Activated CD4-positive, alpha-beta T cell treated with anti-CD3 and anti-CD28 coated beads, Interleukin-2, Interleukin-6, amounts not matched to agents 100 ng/mL and 50 ng/mL, durations not matched to agents 16 hours and 8 hours (primary cell): ENCODE measurements at regions not wholly inside any gene's neighbourhood (a gene's known extent, or its start where the extent isn't known, plus 50 kb on each side); places are given as distances from the start of the nearest gene placed in this dataset.
"Not testable (repeated sequence)": the region's sequence is repeated elsewhere in the genome, so short reads cannot be mapped to it uniquely, and the experiment has no call there.

Source experiments
- DNase-seq: peaks from one replicate; pipeline ENCODE4 v3.0.0-alpha.2; 2020

GRCh38 chr10:30696416-30697185 is 67.0 kb upstream of the LYZL2 start:
- DNase-seq: not testable (repeated sequence)

- DNase-seq: peak; percentile 86
Measured at GRCh38 chr10:30695481-30696236, 66.1 kb upstream of the LYZL2 start.

GRCh38 chr10:30694518-30695228 is 65.1 kb upstream of the LYZL2 start:
- DNase-seq: peak; percentile 68

GRCh38 chr10:30691639-30692015 is 62.1 kb upstream of the LYZL2 start:
- no peak for DNase-seq

- DNase-seq: not testable (repeated sequence)
Measured at GRCh38 chr10:30690948-30691638, 61.5 kb upstream of the LYZL2 start.

- DNase-seq: no peak
Measured at GRCh38 chr10:30688456-30688855, 58.9 kb upstream of the LYZL2 start.

- DNase-seq: peak; percentile 93
Measured at GRCh38 chr10:30687698-30688213, 58.2 kb upstream of the LYZL2 start.

GRCh38 chr10:30686708-30687107 is 57.2 kb upstream of the LYZL2 start:
- DNase-seq: no peak

GRCh38 chr10:30683496-30683895 is 53.9 kb upstream of the LYZL2 start:
- no peak for DNase-seq

- DNase-seq: peak; percentile 96
Measured at GRCh38 chr10:30682377-30683199, 53.0 kb upstream of the LYZL2 start.

- no peak for DNase-seq
Measured at GRCh38 chr10:30680908-30681307, 51.4 kb upstream of the LYZL2 start.
